GM23338 (cell line): ENCODE measurements at regions not wholly inside any gene's neighbourhood (a gene's known extent, or its start where the extent isn't known, plus 50 kb on each side); places are given as distances from the start of the nearest gene placed in this dataset.

Experiments used
- ATAC-seq: fragments of 200-7000 bp; cut with Tn5 transposase; 3 replicates; pipeline ENCODE4 v1.9.1; 2020
- DNase-seq: peaks from one replicate; pipeline ENCODE4 v3.0.0-alpha.2; 2015; ENCODE audit warnings: low spot score
- H2AFZ ChIP-seq: fragments of 200-600 bp; sonication (generic); 2 replicates; pipeline ENCODE4 v1.8.0; 2016; ENCODE audit warnings: antibody characterized with exemption, mild to moderate bottlenecking, moderate library complexity
- H3F3A ChIP-seq: fragments of 200-600 bp; sonication (generic); replicated peaks from 2 replicates; pipeline ENCODE4 v1.8.0; 2017; ENCODE audit warnings: antibody characterized with exemption, mixed run types, low read depth
- H3K27ac ChIP-seq: fragments of 200-600 bp; sonication (generic); 2 replicates; pipeline ENCODE4 v1.6.1; 2016; ENCODE audit warnings: low read depth
- H3K27me3 ChIP-seq: fragments of 200-600 bp; sonication (generic); 2 replicates; pipeline ENCODE4 v1.8.0; 2016; ENCODE audit warnings: mild to moderate bottlenecking, mixed run types, moderate library complexity; ENCODE audit not compliant: insufficient read depth
- H3K36me3 ChIP-seq: fragments of 200-600 bp; sonication (generic); 2 replicates; pipeline ENCODE4 v1.8.0; 2016; ENCODE audit warnings: mild to moderate bottlenecking; ENCODE audit not compliant: insufficient read depth
- H3K4me1 ChIP-seq: fragments of 200-600 bp; sonication (generic); 2 replicates; pipeline ENCODE4 v1.8.0; 2016; ENCODE audit warnings: mild to moderate bottlenecking, moderate library complexity; ENCODE audit not compliant: insufficient read depth
- H3K4me2 ChIP-seq: fragments of 200-600 bp; sonication (generic); 2 replicates; pipeline ENCODE4 v1.7.1; 2017; ENCODE audit warnings: mixed run types
- H3K4me3 ChIP-seq: fragments of 200-600 bp; sonication (generic); 2 replicates; pipeline ENCODE4 v1.6.1; 2016; ENCODE audit warnings: mixed run types
- H3K79me2 ChIP-seq: fragments of 200-600 bp; sonication (generic); replicated peaks from 2 replicates; pipeline ENCODE4 v1.8.0; 2017; ENCODE audit warnings: mild to moderate bottlenecking; ENCODE audit not compliant: insufficient read depth
- H3K9me2 ChIP-seq: fragments of 200-600 bp; sonication (generic); 2 replicates; pipeline ENCODE4 v1.8.0; 2017; ENCODE audit not compliant: insufficient read depth
- H4K20me1 ChIP-seq: fragments of 200-600 bp; sonication (generic); replicated peaks from 2 replicates; pipeline ENCODE4 v1.8.0; 2017; ENCODE audit warnings: mild to moderate bottlenecking; ENCODE audit not compliant: insufficient read depth
- H3K27ac Mint-ChIP-seq: 2 replicates; pipeline ENCODE4 v1.8.0; 2020; ENCODE audit warnings: inconsistent platforms, mild to moderate bottlenecking, moderate library complexity, mixed read lengths
- H3K27me3 Mint-ChIP-seq: 3 replicates; pipeline ENCODE4 v1.8.0; 2022; ENCODE audit warnings: low read depth, mild to moderate bottlenecking, moderate library complexity, mixed read lengths, inconsistent platforms; ENCODE audit not compliant: insufficient read depth, poor library complexity
- H3K36me3 Mint-ChIP-seq: 3 replicates; pipeline ENCODE4 v1.8.0; 2021; ENCODE audit warnings: low read depth, mild to moderate bottlenecking, inconsistent platforms, moderate library complexity, mixed read lengths
- H3K4me1 Mint-ChIP-seq: 3 replicates; pipeline ENCODE4 v1.8.0; 2020; ENCODE audit warnings: mild to moderate bottlenecking, inconsistent platforms, mixed read lengths
- H3K4me3 Mint-ChIP-seq: 3 replicates; pipeline ENCODE4 v1.8.0; 2021; ENCODE audit warnings: moderate library complexity, mild to moderate bottlenecking, inconsistent platforms, mixed read lengths
- H3K9me3 Mint-ChIP-seq: 3 replicates; pipeline ENCODE4 v1.8.0; 2020; ENCODE audit warnings: moderate library complexity, mild to moderate bottlenecking, inconsistent platforms, mixed read lengths
- ETS1 ChIP-seq: IDR thresholded peaks from 2 replicates; pipeline ENCODE4 v1.6.1; 2016; ENCODE audit warnings: antibody characterized with exemption
- JUNB ChIP-seq: IDR thresholded peaks from one replicate; pipeline ENCODE4 v1.6.1; 2016; ENCODE audit warnings: antibody characterized with exemption; ENCODE audit not compliant: unreplicated experiment
- POLR2AphosphoS5 ChIP-seq: IDR thresholded peaks from 2 replicates; pipeline ENCODE4 v1.6.1; 2016; ENCODE audit warnings: antibody characterized with exemption, low read depth
- ZNF462 ChIP-seq: fragments of 250-450 bp; sonication (Bioruptor Pico); IDR thresholded peaks from 2 replicates; pipeline ENCODE4 v1.5.0; 2020; ENCODE audit warnings: mild to moderate bottlenecking, moderate library complexity
- TF ChIP-seq, protein P1 (sequence below): IDR thresholded peaks from one replicate; pipeline ENCODE4 v1.6.1; 2018; ENCODE audit warnings: antibody characterized with exemption; ENCODE audit not compliant: unreplicated experiment

DNA sequence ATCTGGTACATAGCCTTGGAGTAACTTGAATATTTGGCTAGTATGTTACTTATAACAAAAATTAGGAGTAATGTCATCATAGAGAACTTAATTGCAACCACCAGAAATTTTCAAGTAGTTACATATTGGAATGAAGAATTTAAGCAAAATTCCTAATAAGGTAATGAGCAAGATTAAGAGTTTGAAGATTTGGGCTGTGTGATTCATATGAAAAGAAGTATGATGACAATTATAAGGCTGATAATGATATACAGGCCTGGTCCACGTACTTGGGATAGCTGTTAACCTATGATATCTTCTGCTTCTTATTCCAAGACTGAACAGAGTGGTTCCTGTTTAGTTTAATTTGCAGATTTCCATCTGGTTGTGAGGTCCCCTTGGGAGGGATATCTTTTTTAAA lies 463.9 kb downstream of the RAPGEF2 start (continued):
- TF ChIP-seq, protein P1, sequence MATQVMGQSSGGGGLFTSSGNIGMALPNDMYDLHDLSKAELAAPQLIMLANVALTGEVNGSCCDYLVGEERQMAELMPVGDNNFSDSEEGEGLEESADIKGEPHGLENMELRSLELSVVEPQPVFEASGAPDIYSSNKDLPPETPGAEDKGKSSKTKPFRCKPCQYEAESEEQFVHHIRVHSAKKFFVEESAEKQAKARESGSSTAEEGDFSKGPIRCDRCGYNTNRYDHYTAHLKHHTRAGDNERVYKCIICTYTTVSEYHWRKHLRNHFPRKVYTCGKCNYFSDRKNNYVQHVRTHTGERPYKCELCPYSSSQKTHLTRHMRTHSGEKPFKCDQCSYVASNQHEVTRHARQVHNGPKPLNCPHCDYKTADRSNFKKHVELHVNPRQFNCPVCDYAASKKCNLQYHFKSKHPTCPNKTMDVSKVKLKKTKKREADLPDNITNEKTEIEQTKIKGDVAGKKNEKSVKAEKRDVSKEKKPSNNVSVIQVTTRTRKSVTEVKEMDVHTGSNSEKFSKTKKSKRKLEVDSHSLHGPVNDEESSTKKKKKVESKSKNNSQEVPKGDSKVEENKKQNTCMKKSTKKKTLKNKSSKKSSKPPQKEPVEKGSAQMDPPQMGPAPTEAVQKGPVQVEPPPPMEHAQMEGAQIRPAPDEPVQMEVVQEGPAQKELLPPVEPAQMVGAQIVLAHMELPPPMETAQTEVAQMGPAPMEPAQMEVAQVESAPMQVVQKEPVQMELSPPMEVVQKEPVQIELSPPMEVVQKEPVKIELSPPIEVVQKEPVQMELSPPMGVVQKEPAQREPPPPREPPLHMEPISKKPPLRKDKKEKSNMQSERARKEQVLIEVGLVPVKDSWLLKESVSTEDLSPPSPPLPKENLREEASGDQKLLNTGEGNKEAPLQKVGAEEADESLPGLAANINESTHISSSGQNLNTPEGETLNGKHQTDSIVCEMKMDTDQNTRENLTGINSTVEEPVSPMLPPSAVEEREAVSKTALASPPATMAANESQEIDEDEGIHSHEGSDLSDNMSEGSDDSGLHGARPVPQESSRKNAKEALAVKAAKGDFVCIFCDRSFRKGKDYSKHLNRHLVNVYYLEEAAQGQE: no peak

DNA sequence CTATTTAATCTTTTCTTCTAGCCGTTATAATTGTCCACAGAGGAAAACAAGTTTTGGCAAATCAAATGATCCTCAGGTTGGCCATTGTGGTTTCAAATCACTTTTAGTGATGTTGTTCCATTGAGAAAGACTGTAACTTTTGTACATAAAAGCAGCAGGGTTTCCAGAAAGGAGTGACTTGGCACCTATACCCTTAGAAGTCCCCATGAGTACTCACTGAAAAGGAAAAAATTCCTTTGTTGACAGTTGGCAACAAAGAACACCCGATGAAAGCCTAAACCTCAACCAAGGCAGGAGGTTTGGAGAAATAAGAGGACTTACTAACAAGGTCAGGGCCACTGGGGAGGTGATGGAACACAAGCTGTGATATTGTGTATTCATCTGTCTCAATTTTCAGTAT lies 474.4 kb downstream of the RAPGEF2 start:
- H3K4me1 ChIP-seq: no peaks in the 10 kb centered on the region
- H3K27ac Mint-ChIP-seq: no peak overlapping the region
- peaks cover 13% of the 10 kb centered on the region; the same call in 1 of the 2 replicates for H3K9me2 ChIP-seq
- H3K4me3 ChIP-seq: no peak overlapping the region
- no peaks in the 10 kb centered on the region for H4K20me1 ChIP-seq
- no peaks in the 10 kb centered on the region for H3K27me3 Mint-ChIP-seq
- ATAC-seq (no peak), DNase-seq (no peak)
- no peaks in the 10 kb centered on the region for H3K79me2 ChIP-seq
- no peak overlapping the region for H3K4me3 Mint-ChIP-seq
- H2AFZ ChIP-seq: no peak overlapping the region
- H3K36me3 ChIP-seq: no peaks in the 10 kb centered on the region
- H3K4me2 ChIP-seq: no peak overlapping the region
- H3F3A ChIP-seq: no peaks in the 10 kb centered on the region
- no peaks in the 10 kb centered on the region for H3K9me3 Mint-ChIP-seq
- no peaks in the 10 kb centered on the region for H3K36me3 Mint-ChIP-seq
- no peak overlapping the region for H3K27ac ChIP-seq
- no peaks in the 10 kb centered on the region for H3K4me1 Mint-ChIP-seq
- TF ChIP-seq, protein P1: no peak
- H3K27me3 ChIP-seq: no peaks in the 10 kb centered on the region

- Histone ChIP-seq H3K9me2 (no peaks in the 10 kb centered on the region), H3K27me3 (no peaks in the 10 kb centered on the region), H3F3A (no peaks in the 10 kb centered on the region), H3K4me1 (no peaks in the 10 kb centered on the region), H4K20me1 (no peaks in the 10 kb centered on the region), H3K27ac (no peak overlapping the region), H3K36me3 (peaks cover 4% of the 10 kb centered on the region; the same call in 1 of the 2 replicates), H3K79me2 (no peaks in the 10 kb centered on the region), H3K4me2 (no peak overlapping the region), H3K4me3 (no peak overlapping the region), H2AFZ (no peak overlapping the region)
- H3K27me3 Mint-ChIP-seq: peaks cover 1% of the 10 kb centered on the region
- DNase-seq (no peak), ATAC-seq (no peak)
- peaks cover 30% of the 10 kb centered on the region for H3K9me3 Mint-ChIP-seq
- no peak overlapping the region for H3K4me3 Mint-ChIP-seq
- H3K27ac Mint-ChIP-seq: no peak overlapping the region
- H3K4me1 Mint-ChIP-seq: no peaks in the 10 kb centered on the region
- H3K36me3 Mint-ChIP-seq: peaks cover 28% of the 10 kb centered on the region
- TF ChIP-seq ZNF462 (CRISPR knock-in tag): no peak
- no peak for TF ChIP-seq POLR2AphosphoS5
- TF ChIP-seq JUNB: no peak
- TF ChIP-seq ETS1: no peak
Observed at GRCh38 chr4:159582685-159583084, 479.8 kb downstream of the RAPGEF2 start.
